Peyer's patch (tissue), 4 donors: ENCODE measurements at regions not wholly inside any gene's neighbourhood (a gene's known extent, or its start where the extent isn't known, plus 50 kb on each side); places are given as distances from the start of the nearest gene placed in this dataset.

Experiments used
- DNase-seq, 3 donors: peaks; one replicate each; pipeline ENCODE4 v3.0.0-alpha.2; 2017 to 2019
- H3K27ac ChIP-seq, 4 donors: fragments of 200-600 bp; sonication (generic); one replicate each; pipeline ENCODE4 v1.5.1; 2016 to 2019
- H3K27me3 ChIP-seq, 2 donors: fragments of 200-600 bp; sonication (generic); one replicate each; pipeline ENCODE4 v1.5.1; 2019
- H3K36me3 ChIP-seq, 3 donors: fragments of 200-600 bp; sonication (generic); one replicate each; pipeline ENCODE4 v1.5.1; 2016 to 2019
- H3K4me1 ChIP-seq, 4 donors: fragments of 200-600 bp; sonication (generic); one replicate each; pipeline ENCODE4 v1.5.1; 2016 to 2019
- H3K4me3 ChIP-seq, 4 donors: fragments of 200-600 bp; sonication (generic); 1 replicate in 3 of 4; 2 replicates in 1 of 4; pipeline ENCODE4 v1.5.1; 2016 to 2019; ENCODE audit warnings: mild to moderate bottlenecking in 1 of 4
- H3K9me3 ChIP-seq, 4 donors: fragments of 200-600 bp; sonication (generic); one replicate each; pipeline ENCODE4 v1.5.1; 2016 to 2019; ENCODE audit warnings: mild to moderate bottlenecking in 1 of 4
- POLR2A ChIP-seq, 2 donors: fragments of 450-650 bp; IDR thresholded peaks; one replicate each; pipeline ENCODE4 v1.5.1; 2017; ENCODE audit warnings: antibody characterized with exemption in 2 of 2, mild to moderate bottlenecking in 2 of 2, moderate library complexity in 2 of 2
- TF ChIP-seq, protein P1 (sequence below), 6 experiments: fragments of 450-650 bp in 4 of 6; fragments of 200-600 bp in 2 of 6; sonication (generic) in 1 of 6; IDR thresholded peaks; one replicate each; pipeline ENCODE4 v1.5.1; 2017 to 2019; ENCODE audit warnings: antibody characterized with exemption in 6 of 6, mild to moderate bottlenecking in 3 of 6, moderate library complexity in 1 of 6

DNA sequence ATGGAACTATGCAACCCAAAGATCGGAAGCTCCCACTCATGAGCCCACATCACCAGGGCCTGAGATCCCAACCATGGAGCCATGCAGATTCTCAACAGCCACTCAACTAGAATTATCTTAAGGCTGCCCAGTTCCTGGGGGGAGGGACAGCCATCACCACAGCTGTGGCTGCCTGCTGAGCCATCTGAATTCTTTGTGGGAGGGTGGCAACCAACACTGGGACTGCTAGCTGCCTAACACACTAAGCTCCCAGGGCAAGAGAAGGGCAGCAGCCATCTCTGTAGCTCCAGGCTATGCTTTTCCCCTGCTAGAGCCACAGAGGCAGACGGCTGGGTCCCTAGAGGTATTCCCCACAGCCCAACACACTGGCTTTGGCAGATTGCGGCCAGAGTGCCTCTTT, 251.3 kb upstream of the GRAMD2B start:
- no peaks in the 10 kb centered on the region for H3K36me3 ChIP-seq
- no peaks in the 10 kb centered on the region for H3K27me3 ChIP-seq
- no peaks in the 10 kb centered on the region for H3K4me1 ChIP-seq
- TF ChIP-seq POLR2A (IDR thresholded peaks at IDR 0.05): no peak
- TF ChIP-seq, protein P1, sequence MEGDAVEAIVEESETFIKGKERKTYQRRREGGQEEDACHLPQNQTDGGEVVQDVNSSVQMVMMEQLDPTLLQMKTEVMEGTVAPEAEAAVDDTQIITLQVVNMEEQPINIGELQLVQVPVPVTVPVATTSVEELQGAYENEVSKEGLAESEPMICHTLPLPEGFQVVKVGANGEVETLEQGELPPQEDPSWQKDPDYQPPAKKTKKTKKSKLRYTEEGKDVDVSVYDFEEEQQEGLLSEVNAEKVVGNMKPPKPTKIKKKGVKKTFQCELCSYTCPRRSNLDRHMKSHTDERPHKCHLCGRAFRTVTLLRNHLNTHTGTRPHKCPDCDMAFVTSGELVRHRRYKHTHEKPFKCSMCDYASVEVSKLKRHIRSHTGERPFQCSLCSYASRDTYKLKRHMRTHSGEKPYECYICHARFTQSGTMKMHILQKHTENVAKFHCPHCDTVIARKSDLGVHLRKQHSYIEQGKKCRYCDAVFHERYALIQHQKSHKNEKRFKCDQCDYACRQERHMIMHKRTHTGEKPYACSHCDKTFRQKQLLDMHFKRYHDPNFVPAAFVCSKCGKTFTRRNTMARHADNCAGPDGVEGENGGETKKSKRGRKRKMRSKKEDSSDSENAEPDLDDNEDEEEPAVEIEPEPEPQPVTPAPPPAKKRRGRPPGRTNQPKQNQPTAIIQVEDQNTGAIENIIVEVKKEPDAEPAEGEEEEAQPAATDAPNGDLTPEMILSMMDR (IDR thresholded peaks at IDR 0.05): no peak
- H3K4me3 ChIP-seq: no peak overlapping the region
- no peak overlapping the region for H3K27ac ChIP-seq
- H3K9me3 ChIP-seq: no peaks in the 10 kb centered on the region
- DNase-seq: no peak

DNA sequence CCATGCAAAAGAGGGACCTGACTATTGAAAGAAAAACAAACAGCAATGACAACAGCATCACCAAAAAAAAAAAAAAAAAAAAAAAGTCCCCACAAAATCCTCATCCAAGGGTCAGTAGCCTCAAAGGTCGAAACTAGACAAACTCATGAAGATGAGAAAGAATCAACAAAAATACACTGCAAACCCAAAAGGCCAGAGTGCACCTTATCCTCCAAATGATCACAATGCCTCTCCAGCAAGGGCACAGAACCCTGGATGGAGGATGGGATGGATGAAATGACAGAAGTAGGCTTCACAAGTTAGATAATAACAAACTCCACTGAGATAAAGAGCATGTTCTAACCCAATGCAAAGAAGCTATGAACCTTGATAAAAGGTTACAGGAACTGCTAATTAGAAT, 250.4 kb upstream of the GRAMD2B start:
- TF ChIP-seq, protein P1 (IDR thresholded peaks at IDR 0.05): no peak
- no peak for TF ChIP-seq POLR2A (IDR thresholded peaks at IDR 0.05)
- Histone ChIP-seq H3K36me3 (no peaks in the 10 kb centered on the region), H3K4me1 (no peaks in the 10 kb centered on the region), H3K4me3 (no peak overlapping the region), H3K9me3 (no peaks in the 10 kb centered on the region), H3K27me3 (no peaks in the 10 kb centered on the region), H3K27ac (no peak overlapping the region)
- no peak for DNase-seq

DNA sequence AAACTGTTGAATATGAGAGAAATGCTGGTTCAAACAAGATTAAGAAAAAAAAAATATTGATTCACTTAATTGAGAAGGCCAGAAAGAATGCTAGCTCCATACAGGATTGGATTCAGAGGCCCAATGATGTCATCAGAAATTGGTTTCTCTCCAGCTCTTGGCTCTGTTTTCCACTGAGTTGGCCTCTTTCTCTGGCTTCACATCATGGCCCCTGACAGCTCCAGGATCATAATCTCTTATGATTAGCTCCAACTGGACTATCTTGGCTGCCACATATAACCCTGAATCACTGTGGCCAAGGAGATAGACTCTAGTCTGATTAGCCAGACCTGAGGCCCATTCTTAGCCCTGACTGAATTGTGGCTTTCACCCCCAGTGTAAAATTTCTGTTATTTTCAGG, 244.7 kb upstream of the GRAMD2B start:
- DNase-seq: no peak
- H3K36me3 ChIP-seq: no peaks in the 10 kb centered on the region
- no peak overlapping the region for H3K4me3 ChIP-seq
- TF ChIP-seq, protein P1 (IDR thresholded peaks at IDR 0.05): no peak
- TF ChIP-seq POLR2A (IDR thresholded peaks at IDR 0.05): no peak
- no peak overlapping the region for H3K27ac ChIP-seq
- H3K27me3 ChIP-seq: no peaks in the 10 kb centered on the region
- H3K9me3 ChIP-seq: no peaks in the 10 kb centered on the region
- H3K4me1 ChIP-seq: no peaks in the 10 kb centered on the region

DNA sequence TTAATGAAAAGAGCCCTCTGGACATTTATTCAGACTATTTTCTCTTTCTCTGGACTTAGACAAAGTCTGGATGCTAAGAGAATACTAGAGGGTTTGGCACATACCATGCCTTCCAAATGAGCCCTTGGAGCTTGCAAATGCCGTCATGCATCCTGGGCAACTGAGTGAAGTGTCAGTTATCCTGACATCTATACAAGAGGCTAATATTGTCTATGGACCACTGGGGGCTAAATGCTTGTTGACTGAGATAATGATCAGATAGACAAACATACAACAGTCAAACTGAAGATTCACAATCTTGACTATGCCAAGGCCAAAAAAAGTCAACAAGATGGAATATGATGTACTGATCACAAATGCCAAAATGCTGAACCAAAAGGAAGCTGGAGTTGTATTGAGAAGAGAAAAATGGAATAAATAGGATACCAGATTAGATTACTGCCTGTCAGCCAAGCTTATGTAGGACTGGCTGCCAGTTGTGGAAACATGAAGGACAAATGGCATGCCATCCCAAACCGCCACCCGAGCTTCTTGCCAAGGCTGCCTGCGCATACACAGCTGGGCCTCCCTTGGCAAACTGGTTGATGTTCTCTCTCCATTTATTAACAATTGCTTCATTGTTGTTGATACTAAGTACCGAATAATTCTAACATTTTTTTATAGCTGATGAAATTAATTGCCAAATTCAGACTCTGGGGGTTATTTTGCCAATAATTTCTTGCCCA, 240.1 kb upstream of the GRAMD2B start:
- no peak for DNase-seq
- no peak for TF ChIP-seq POLR2A (IDR thresholded peaks at IDR 0.05)
- TF ChIP-seq, protein P1 (IDR thresholded peaks at IDR 0.05): no peak
- no peak overlapping the region for H3K4me3 ChIP-seq
- no peak overlapping the region for H3K27ac ChIP-seq
- H3K4me1 ChIP-seq: no peaks in the 10 kb centered on the region
- H3K27me3 ChIP-seq: no peaks in the 10 kb centered on the region
- H3K36me3 ChIP-seq: no peaks in the 10 kb centered on the region
- no peaks in the 10 kb centered on the region for H3K9me3 ChIP-seq

DNA sequence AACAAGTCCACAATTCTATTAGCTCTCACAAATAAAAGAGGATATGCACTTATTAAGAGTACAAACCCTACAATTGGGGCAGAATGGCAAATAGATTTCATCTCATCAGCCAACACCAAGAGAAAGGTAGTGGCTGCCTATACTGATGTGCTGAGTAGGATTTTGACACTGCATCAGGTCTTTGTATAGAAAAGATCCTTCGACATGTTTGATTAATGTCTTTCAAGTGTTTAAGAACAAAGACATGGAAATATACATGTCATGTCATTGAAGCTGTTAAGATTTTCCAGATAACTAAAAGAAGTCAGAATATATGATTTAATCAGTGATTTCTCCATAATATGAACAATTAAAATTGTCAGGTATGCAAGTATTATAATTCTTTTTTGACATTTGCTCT, 238.7 kb upstream of the GRAMD2B start:
- Histone ChIP-seq H3K4me3 (no peak overlapping the region), H3K27ac (no peak overlapping the region), H3K36me3 (no peaks in the 10 kb centered on the region), H3K27me3 (no peaks in the 10 kb centered on the region), H3K4me1 (no peaks in the 10 kb centered on the region), H3K9me3 (no peaks in the 10 kb centered on the region)
- TF ChIP-seq, protein P1 (IDR thresholded peaks at IDR 0.05): no peak
- no peak for TF ChIP-seq POLR2A (IDR thresholded peaks at IDR 0.05)
- DNase-seq: no peak

DNA sequence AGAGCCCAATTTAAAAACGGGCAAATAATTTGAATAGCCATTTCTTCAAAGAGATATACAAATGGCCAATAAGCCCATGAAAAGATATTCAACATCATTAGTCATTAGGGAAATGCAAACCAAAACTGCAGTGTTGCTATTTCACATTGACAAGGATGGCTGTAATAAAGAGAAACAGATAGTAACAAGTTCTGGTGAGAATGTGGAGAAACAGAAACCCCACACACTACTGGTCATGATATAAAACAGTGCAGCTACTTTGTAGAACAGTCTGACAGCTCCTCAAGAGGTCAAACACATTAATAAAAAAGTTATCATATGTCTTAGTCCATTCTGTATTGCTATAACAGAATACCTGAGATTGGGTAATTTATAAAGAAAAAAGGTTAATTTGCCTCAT, 237.0 kb upstream of the GRAMD2B start:
- no peak overlapping the region for H3K27ac ChIP-seq
- H3K36me3 ChIP-seq: no peaks in the 10 kb centered on the region
- no peak for DNase-seq
- H3K27me3 ChIP-seq: no peaks in the 10 kb centered on the region
- H3K9me3 ChIP-seq: no peaks in the 10 kb centered on the region
- H3K4me1 ChIP-seq: no peaks in the 10 kb centered on the region
- H3K4me3 ChIP-seq: no peak overlapping the region
- TF ChIP-seq, protein P1 (IDR thresholded peaks at IDR 0.05): no peak
- no peak for TF ChIP-seq POLR2A (IDR thresholded peaks at IDR 0.05)
